ENCODE measurements at regions not wholly inside any gene's neighbourhood (a gene's known extent, or its start where the extent isn't known, plus 50 kb on each side); places are given as distances from the start of the nearest gene placed in this dataset.

DNA sequence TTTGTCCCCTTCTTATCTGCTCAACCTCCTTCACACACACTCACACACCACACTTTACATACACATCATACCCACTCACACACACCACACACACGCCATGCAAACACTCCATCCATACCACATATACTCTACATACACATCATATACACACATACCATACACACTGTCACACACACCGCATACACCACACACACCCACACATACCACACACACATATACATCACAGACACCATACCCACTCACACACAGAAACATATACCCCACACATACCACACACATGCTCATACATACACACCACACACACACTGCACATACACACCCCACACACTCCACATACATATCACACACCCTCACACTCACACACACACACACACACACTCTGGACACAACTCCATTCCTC is 54.3 kb upstream of the ACP3 start:
- no peak for TF ChIP-seq CTCF (IDR thresholded peaks at IDR 0.05)
- no peak overlapping the region for H3K27ac ChIP-seq
- H3K4me3 ChIP-seq = no peak overlapping the region
- DNase-seq (ENCODE audit: low spot score) = no peak

DNA sequence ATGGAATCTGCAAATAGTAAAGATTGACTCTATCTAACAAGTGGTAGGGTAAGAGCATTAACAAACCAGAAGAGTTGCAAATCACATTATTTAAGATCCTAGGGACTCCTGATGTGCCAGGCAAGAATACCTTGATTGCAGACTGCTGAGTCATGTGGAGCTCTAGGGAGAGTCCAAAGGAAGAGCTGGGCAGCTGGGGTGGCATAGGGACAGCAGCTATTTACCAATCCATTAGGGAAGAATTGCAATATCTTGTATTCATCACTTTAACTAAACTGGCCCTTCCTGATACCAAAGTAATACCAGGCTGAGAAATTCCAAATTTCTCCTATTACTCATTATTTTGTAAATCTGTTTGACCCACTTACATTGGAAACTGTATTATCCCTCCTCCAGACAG is 52.2 kb upstream of the ACP3 start:
- no peak for TF ChIP-seq CTCF (IDR thresholded peaks at IDR 0.05)
- no peak overlapping the region for H3K4me3 ChIP-seq
- no peak overlapping the region for H3K27ac ChIP-seq
- DNase-seq (ENCODE audit: low spot score) = no peak

- no peak for DNase-seq (ENCODE audit: low spot score)
- TF ChIP-seq CTCF (IDR thresholded peaks at IDR 0.05) = no peak
- no peak overlapping the region for H3K27ac ChIP-seq
- no peak overlapping the region for H3K4me3 ChIP-seq
These were observed 51.7 kb upstream of the ACP3 start for GRCh38 chr3:132265488-132265887.

- DNase-seq (ENCODE audit: low spot score) = no peak
- no peak overlapping the region for H3K4me3 ChIP-seq
- no peak for TF ChIP-seq CTCF (IDR thresholded peaks at IDR 0.05)
- no peak overlapping the region for H3K27ac ChIP-seq
These were observed 49.7 kb upstream of the ACP3 start for GRCh38 chr3:132267391-132267993.

All from coronary artery (tissue), 2 donors.